ENCODE measurements at regions not wholly inside any gene's neighbourhood (a gene's known extent, or its start where the extent isn't known, plus 50 kb on each side); places are given as distances from the start of the nearest gene placed in this dataset.

GRCh38 chr5:109483395-109483971 lies 73.7 kb upstream of the PJA2 start:
- H3K4me2 ChIP-seq, result no peak overlapping the region
- 67% methylated on average over 2 of the region's 2 CpGs for WGBS (ENCODE audit: low lambda C conversion rate, missing lambda C conversion rate)

DNA sequence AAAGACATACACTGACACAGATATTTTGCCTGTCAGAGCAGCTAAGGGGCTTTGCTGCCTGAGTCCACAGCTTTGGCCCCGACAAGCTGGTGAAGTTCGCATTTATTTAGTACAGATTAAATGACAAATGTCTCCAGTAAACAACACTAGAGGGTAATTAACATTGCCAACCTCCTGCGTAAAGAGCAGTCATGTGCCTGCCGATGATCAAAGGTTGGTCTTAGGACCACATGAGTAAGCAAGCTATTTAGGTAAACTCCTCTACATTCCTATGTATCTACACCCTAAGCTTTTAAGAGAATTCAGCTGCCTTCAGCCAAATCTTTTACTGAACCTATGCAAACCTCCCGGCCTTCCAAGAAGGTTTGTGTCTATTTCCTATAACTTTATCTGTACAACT lies 73.0 kb upstream of the PJA2 start:
- Histone ChIP-seq H3K9me3 (ENCODE audit: low read depth) (no peaks in the 10 kb centered on the region), H4K20me1 (ENCODE audit: insufficient read depth, poor library complexity, severe bottlenecking) (no peaks in the 10 kb centered on the region), H3K27me3 (no peaks in the 10 kb centered on the region), H3K4me3 (no peak overlapping the region), H2AFZ (no peak overlapping the region), H3K4me1 (ENCODE audit: insufficient read depth) (peaks cover 13% of the 10 kb centered on the region), H3K9me2 (replicated peaks; ENCODE audit: insufficient read depth) (no peaks in the 10 kb centered on the region), H3K79me2 (no peaks in the 10 kb centered on the region), H3K27ac (no peak overlapping the region), H3K36me3 (replicated peaks; ENCODE audit: insufficient read depth, low read depth) (no peaks in the 10 kb centered on the region), H3K4me2 (no peak overlapping the region)
- 68% methylated on average over 5 of the region's 5 CpGs for WGBS (ENCODE audit: low lambda C conversion rate, missing lambda C conversion rate)
- TF ChIP-seq EZH2 (IDR thresholded peaks at IDR 0.05; ENCODE audit: borderline replicate concordance), result no peak
- no peak for TF ChIP-seq EZH2phosphoT487 (IDR thresholded peaks at IDR 0.05; ENCODE audit: low read depth, severe bottlenecking, unreplicated experiment)
- TF ChIP-seq, protein P1, sequence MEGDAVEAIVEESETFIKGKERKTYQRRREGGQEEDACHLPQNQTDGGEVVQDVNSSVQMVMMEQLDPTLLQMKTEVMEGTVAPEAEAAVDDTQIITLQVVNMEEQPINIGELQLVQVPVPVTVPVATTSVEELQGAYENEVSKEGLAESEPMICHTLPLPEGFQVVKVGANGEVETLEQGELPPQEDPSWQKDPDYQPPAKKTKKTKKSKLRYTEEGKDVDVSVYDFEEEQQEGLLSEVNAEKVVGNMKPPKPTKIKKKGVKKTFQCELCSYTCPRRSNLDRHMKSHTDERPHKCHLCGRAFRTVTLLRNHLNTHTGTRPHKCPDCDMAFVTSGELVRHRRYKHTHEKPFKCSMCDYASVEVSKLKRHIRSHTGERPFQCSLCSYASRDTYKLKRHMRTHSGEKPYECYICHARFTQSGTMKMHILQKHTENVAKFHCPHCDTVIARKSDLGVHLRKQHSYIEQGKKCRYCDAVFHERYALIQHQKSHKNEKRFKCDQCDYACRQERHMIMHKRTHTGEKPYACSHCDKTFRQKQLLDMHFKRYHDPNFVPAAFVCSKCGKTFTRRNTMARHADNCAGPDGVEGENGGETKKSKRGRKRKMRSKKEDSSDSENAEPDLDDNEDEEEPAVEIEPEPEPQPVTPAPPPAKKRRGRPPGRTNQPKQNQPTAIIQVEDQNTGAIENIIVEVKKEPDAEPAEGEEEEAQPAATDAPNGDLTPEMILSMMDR (IDR thresholded peaks at IDR 0.05; ENCODE audit: poor library complexity), result no peak
- DNase-seq (ENCODE audit: low spot score), result no peak

More at GRCh38 chr5:109483395-109483971, 73.7 kb upstream of the PJA2 start:
- H2AFZ ChIP-seq, result no peak overlapping the region
- H3K79me2 ChIP-seq, result no peaks in the 10 kb centered on the region
- peaks cover 13% of the 10 kb centered on the region for H3K4me1 ChIP-seq (ENCODE audit: insufficient read depth)
- H4K20me1 ChIP-seq (ENCODE audit: insufficient read depth, poor library complexity, severe bottlenecking), result no peaks in the 10 kb centered on the region
- no peaks in the 10 kb centered on the region for H3K27me3 ChIP-seq
- no peak for DNase-seq (ENCODE audit: low spot score)
- no peak overlapping the region for H3K27ac ChIP-seq
- H3K4me3 ChIP-seq, result no peak overlapping the region
- H3K9me3 ChIP-seq (ENCODE audit: low read depth), result no peaks in the 10 kb centered on the region
- H3K9me2 ChIP-seq (replicated peaks; ENCODE audit: insufficient read depth), result no peaks in the 10 kb centered on the region
- H3K36me3 ChIP-seq (replicated peaks; ENCODE audit: insufficient read depth, low read depth), result no peaks in the 10 kb centered on the region
- TF ChIP-seq EZH2 (IDR thresholded peaks at IDR 0.05; ENCODE audit: borderline replicate concordance), result no peak
- TF ChIP-seq, protein P1 (IDR thresholded peaks at IDR 0.05; ENCODE audit: poor library complexity), result no peak
- TF ChIP-seq EZH2phosphoT487 (IDR thresholded peaks at IDR 0.05; ENCODE audit: low read depth, severe bottlenecking, unreplicated experiment), result no peak

DNA sequence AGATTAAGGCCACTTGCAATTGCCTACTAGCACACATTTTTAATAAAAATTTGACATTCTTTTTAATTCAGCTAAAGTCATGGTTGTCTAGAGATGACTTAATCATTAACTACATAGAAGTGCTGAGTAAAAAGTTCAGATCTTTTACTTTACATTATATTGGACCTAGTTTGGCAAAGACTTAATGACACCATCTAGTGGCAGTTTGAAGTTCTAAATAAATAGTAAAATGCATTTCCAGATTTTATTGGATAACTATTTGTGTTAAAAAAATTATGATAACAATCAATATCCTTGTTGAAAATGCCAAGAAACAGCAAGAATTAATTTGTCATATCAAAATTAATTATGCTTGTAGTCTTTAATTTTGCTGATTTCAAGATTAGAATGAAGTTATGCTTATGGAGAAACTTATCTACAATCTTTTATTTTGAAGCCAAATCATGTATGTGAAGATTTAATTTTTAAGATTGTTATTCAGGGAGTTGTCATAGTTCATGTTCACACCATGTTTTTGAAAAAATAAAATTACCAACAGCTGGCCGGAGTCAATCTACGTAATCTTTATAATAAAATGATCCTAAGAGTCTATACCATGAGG lies 69.6 kb upstream of the PJA2 start:
- Histone ChIP-seq H3K36me3 (replicated peaks; ENCODE audit: insufficient read depth, low read depth) (no peaks in the 10 kb centered on the region), H3K9me3 (ENCODE audit: low read depth) (no peaks in the 10 kb centered on the region), H3K9me2 (replicated peaks; ENCODE audit: insufficient read depth) (no peaks in the 10 kb centered on the region), H4K20me1 (ENCODE audit: insufficient read depth, poor library complexity, severe bottlenecking) (no peaks in the 10 kb centered on the region), H3K4me2 (no peak overlapping the region), H3K27ac (no peak overlapping the region), H3K4me1 (ENCODE audit: insufficient read depth) (peaks cover 9% of the 10 kb centered on the region), H2AFZ (no peak overlapping the region), H3K79me2 (no peaks in the 10 kb centered on the region), H3K27me3 (no peaks in the 10 kb centered on the region), H3K4me3 (no peak overlapping the region)
- peak; percentile 30 for DNase-seq (ENCODE audit: low spot score)
- 98% methylated on average over 2 of the region's 2 CpGs for WGBS (ENCODE audit: low lambda C conversion rate, missing lambda C conversion rate)
- TF ChIP-seq EZH2phosphoT487 (IDR thresholded peaks at IDR 0.05; ENCODE audit: low read depth, severe bottlenecking, unreplicated experiment), result no peak
- TF ChIP-seq, protein P1 (IDR thresholded peaks at IDR 0.05; ENCODE audit: poor library complexity), result peak; percentile 67
- TF ChIP-seq EZH2 (IDR thresholded peaks at IDR 0.05; ENCODE audit: borderline replicate concordance), result no peak

All from hepatocyte (in vitro differentiated cells).